ENCODE measurements at regions not wholly inside any gene's neighbourhood (a gene's known extent, or its start where the extent isn't known, plus 50 kb on each side); places are given as distances from the start of the nearest gene placed in this dataset.

GRCh38 chr12:17357396-17357795 is 732.6 kb downstream of the RERGL start:
- TF ChIP-seq CTCF (IDR thresholded peaks at IDR 0.05) = no peak
- TF ChIP-seq POLR2A (IDR thresholded peaks at IDR 0.05) = no peak

Data from right lobe of liver (tissue), 4 donors.